Omental fat pad (tissue), 3 donors: ENCODE measurements at regions not wholly inside any gene's neighbourhood (a gene's known extent, or its start where the extent isn't known, plus 50 kb on each side); places are given as distances from the start of the nearest gene placed in this dataset.

ENCODE experiments used
- ATAC-seq: fragments of 150-250 bp; one replicate; pipeline ENCODE4 v1.9.1; 2016; ENCODE audit warnings: mild to moderate bottlenecking, moderate library complexity; ENCODE audit not compliant: low FRiP score
- DNase-seq: peaks from one replicate; pipeline ENCODE4 v3.0.0-alpha.2; 2019; ENCODE audit warnings: low spot score
- TF ChIP-seq, protein P1 (sequence below), 3 donors: fragments of 450-650 bp; IDR thresholded peaks; one replicate each; pipeline ENCODE4 v1.5.1; 2016 to 2017; ENCODE audit warnings: antibody characterized with exemption in 3 of 3, mild to moderate bottlenecking in 3 of 3, moderate library complexity in 2 of 3

GRCh38 chr9:523444-523843, 308.8 kb downstream of the DOCK8 start:
- DNase-seq: no peak
- ATAC-seq: no peak
- TF ChIP-seq, protein P1, sequence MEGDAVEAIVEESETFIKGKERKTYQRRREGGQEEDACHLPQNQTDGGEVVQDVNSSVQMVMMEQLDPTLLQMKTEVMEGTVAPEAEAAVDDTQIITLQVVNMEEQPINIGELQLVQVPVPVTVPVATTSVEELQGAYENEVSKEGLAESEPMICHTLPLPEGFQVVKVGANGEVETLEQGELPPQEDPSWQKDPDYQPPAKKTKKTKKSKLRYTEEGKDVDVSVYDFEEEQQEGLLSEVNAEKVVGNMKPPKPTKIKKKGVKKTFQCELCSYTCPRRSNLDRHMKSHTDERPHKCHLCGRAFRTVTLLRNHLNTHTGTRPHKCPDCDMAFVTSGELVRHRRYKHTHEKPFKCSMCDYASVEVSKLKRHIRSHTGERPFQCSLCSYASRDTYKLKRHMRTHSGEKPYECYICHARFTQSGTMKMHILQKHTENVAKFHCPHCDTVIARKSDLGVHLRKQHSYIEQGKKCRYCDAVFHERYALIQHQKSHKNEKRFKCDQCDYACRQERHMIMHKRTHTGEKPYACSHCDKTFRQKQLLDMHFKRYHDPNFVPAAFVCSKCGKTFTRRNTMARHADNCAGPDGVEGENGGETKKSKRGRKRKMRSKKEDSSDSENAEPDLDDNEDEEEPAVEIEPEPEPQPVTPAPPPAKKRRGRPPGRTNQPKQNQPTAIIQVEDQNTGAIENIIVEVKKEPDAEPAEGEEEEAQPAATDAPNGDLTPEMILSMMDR (IDR thresholded peaks at IDR 0.05): no peak

GRCh38 chr9:524008-524407, 309.3 kb downstream of the DOCK8 start:
- ATAC-seq (no peak), DNase-seq (no peak)
- TF ChIP-seq, protein P1 (IDR thresholded peaks at IDR 0.05): no peak

DNA sequence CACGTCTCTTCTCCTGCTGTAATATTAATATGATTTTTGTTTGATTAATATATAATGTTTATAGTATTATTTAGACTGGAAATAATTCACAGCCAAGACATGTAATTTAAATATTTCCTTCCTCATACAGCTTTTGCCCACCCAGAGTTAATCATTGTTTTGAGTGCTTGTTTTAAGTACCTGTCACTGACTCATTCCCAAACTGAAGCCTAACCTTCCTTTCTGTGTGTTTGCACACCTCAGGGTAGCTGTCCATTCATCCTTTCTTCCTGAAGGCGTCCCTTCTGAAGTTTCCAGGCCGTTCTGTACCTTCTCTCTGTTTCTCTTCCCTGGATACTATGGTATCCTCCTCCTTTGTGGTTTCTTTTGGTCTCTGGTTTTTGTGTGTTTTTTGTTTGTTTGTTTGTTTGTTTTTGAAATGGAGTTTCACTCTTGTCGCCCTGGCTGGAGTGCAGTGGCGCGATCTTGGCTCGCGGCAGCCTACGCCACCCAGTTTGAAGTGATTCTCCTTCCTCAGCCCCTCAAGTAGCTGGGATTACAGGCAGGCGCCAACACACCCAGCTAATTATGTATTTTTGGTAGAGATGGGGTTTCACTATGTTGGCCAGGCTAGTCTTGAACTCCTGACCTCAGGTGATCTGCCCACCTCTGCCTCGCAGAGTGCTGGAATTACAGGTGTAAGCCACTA, 312.4 kb downstream of the DOCK8 start:
- DNase-seq (no peak), ATAC-seq (no peak)
- TF ChIP-seq, protein P1 (IDR thresholded peaks at IDR 0.05): no peak

GRCh38 chr9:529731-530130, 311.8 kb upstream of the DMRT1 start:
- no peak for ATAC-seq
- TF ChIP-seq, protein P1 (IDR thresholded peaks at IDR 0.05): no peak
- no peak for DNase-seq

DNA sequence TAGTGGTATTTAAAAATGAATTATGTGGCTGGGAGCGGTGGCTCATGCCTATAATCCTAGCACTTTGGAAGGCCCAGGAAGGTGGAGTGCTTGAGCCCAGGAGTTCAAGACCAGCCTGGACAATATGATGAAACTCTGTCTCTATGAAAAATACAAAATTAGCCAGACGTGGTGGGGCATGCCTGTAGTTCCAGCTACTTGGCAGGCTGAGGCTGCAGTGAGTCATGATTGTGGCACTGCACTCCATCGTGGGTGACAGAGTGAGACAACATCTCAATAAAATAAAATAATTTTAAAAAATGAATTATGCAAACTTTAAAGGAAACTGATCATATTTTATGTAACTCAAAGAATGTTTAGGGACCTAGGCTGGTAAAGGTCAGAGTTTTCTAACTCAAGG, 310.8 kb upstream of the DMRT1 start:
- TF ChIP-seq, protein P1 (IDR thresholded peaks at IDR 0.05): no peak
- DNase-seq: no peak
- ATAC-seq: no peak

DNA sequence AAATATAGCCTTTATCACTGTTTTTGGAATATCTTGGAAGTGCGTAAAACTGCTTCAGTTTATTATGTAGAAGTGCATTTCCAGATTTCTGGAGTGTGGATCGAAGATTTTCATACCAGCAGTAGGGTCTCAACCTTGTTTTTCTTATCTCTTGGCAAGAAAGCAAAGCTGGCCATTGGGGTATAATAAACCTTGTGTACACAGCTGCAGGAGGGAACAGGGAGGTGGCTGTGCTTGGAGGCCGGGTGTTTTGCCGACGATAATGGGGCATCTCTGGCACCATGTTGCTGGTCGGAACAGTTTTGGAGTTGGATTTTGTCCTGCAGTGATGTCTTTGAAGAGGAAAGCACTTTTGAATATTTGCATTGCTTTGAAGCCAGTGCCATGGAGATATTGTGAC, 308.8 kb upstream of the DMRT1 start:
- DNase-seq (no peak), ATAC-seq (no peak)
- TF ChIP-seq, protein P1 (IDR thresholded peaks at IDR 0.05): no peak

DNA sequence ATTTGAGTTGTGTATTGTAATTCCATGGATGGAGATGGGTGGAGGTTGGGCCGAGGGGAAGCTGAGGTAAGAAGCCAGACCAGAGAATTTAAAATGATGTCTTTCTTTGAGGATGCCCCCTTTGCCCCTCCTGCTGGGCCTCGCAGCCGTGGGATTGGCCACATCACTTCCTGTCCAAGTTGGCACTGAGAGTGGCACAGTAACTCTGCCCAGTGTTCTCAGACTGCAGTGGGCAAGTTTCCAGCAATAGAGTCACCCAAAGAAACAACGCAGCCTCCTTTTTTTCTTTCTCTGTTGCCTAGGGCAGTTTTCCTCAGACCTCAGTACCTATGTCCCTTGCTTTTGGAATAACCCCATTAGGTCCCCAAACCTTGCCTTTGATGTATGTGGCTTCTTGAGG, 306.6 kb upstream of the DMRT1 start:
- TF ChIP-seq, protein P1 (IDR thresholded peaks at IDR 0.05): no peak
- DNase-seq (no peak), ATAC-seq (no peak)
